HL-60 (cell line): ENCODE measurements at regions not wholly inside any gene's neighbourhood (a gene's known extent, or its start where the extent isn't known, plus 50 kb on each side); places are given as distances from the start of the nearest gene placed in this dataset.

Experiments used
- DNase-seq, 2 experiments: peaks; one replicate each; pipeline ENCODE4 v3.0.0-alpha.2; 2010 to 2020; ENCODE audit warnings: low read depth in 1 of 2, low spot score in 1 of 2
- H3K27ac ChIP-seq: fragments of 250-450 bp; sonication (Bioruptor Pico); replicated peaks from 2 replicates; pipeline ENCODE4 v1.5.1; 2020; ENCODE audit warnings: mild to moderate bottlenecking, moderate library complexity
- H3K27me3 ChIP-seq: fragments of 250-450 bp; sonication (Bioruptor Pico); 2 replicates; pipeline ENCODE4 v1.5.1; 2021; ENCODE audit warnings: mild to moderate bottlenecking, moderate library complexity; ENCODE audit not compliant: insufficient read depth, poor library complexity, severe bottlenecking
- H3K4me3 ChIP-seq: replicated peaks from 2 replicates; pipeline ENCODE4 v1.5.1; 2011; ENCODE audit warnings: mild to moderate bottlenecking, control low read depth, low read length; ENCODE audit not compliant: insufficient read depth
- GABPA ChIP-seq: IDR thresholded peaks from 2 replicates; pipeline ENCODE4 v1.6.1; 2012; ENCODE audit warnings: low read depth
- POLR2AphosphoS5 ChIP-seq: IDR thresholded peaks from 2 replicates; pipeline ENCODE4 v1.6.1; 2012; ENCODE audit warnings: low read depth
- REST ChIP-seq: IDR thresholded peaks from 2 replicates; pipeline ENCODE4 v1.6.1; 2012; ENCODE audit warnings: low read depth; ENCODE audit not compliant: insufficient replicate concordance
- SPI1 ChIP-seq: IDR thresholded peaks from 2 replicates; pipeline ENCODE4 v1.6.1; 2012; ENCODE audit warnings: low read depth, mild to moderate bottlenecking, borderline replicate concordance
- TF ChIP-seq, protein P1 (sequence below): IDR thresholded peaks from one replicate; pipeline ENCODE4 v1.5.1; 2011; ENCODE audit warnings: low read length, control low read depth, inconsistent platforms; ENCODE audit not compliant: insufficient read depth

DNA sequence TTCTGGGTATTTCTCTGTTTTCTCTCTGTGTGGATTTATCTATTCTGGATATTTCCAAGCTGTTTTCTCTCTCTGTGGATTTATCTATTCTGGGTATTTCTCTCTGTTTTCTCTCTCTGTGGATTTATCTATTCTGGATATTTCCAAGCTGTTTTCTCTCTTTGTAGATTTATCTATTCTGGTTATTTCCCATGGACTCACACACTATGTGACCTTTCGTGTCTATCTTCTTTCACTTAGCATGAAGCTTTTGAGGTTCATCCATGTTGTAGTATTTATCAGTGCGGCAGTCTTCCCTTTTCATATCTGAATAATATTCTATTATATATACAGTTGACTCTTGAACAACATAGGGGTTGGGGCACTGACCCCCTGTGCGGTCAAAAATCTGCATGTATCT lies 435.0 kb upstream of the CNTNAP2 start:
- no peak for DNase-seq
- Histone ChIP-seq H3K27me3 (no peaks in the 10 kb centered on the region), H3K27ac (no peak overlapping the region), H3K4me3 (no peak overlapping the region)
- TF ChIP-seq, protein P1, sequence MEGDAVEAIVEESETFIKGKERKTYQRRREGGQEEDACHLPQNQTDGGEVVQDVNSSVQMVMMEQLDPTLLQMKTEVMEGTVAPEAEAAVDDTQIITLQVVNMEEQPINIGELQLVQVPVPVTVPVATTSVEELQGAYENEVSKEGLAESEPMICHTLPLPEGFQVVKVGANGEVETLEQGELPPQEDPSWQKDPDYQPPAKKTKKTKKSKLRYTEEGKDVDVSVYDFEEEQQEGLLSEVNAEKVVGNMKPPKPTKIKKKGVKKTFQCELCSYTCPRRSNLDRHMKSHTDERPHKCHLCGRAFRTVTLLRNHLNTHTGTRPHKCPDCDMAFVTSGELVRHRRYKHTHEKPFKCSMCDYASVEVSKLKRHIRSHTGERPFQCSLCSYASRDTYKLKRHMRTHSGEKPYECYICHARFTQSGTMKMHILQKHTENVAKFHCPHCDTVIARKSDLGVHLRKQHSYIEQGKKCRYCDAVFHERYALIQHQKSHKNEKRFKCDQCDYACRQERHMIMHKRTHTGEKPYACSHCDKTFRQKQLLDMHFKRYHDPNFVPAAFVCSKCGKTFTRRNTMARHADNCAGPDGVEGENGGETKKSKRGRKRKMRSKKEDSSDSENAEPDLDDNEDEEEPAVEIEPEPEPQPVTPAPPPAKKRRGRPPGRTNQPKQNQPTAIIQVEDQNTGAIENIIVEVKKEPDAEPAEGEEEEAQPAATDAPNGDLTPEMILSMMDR: no peak
- no peak for TF ChIP-seq REST
- TF ChIP-seq SPI1: no peak
- TF ChIP-seq GABPA: no peak
- TF ChIP-seq POLR2AphosphoS5: no peak

DNA sequence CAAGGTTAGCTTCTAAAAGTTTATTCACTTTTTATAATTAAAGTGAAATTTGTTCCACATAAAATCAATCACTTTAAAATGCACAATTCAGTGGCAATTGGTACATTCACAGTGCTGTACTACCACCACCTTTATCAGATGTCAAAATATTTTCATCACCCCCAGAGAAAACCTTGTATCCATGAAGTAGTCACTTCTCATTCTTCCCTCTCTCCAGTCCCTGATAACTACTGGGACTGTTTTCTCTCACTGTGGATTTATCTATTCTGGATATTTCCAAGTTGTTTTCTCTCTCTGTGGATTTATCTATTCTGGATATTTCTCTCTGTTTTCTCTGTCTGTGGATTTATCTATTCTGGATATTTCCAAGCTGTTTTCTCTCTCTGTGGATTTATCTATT lies 435.4 kb upstream of the CNTNAP2 start:
- Histone ChIP-seq H3K4me3 (no peak overlapping the region), H3K27ac (no peak overlapping the region), H3K27me3 (no peaks in the 10 kb centered on the region)
- no peak for DNase-seq
- TF ChIP-seq, protein P1: no peak
- TF ChIP-seq GABPA (no peak), REST (no peak), POLR2AphosphoS5 (no peak), SPI1 (no peak)

DNA sequence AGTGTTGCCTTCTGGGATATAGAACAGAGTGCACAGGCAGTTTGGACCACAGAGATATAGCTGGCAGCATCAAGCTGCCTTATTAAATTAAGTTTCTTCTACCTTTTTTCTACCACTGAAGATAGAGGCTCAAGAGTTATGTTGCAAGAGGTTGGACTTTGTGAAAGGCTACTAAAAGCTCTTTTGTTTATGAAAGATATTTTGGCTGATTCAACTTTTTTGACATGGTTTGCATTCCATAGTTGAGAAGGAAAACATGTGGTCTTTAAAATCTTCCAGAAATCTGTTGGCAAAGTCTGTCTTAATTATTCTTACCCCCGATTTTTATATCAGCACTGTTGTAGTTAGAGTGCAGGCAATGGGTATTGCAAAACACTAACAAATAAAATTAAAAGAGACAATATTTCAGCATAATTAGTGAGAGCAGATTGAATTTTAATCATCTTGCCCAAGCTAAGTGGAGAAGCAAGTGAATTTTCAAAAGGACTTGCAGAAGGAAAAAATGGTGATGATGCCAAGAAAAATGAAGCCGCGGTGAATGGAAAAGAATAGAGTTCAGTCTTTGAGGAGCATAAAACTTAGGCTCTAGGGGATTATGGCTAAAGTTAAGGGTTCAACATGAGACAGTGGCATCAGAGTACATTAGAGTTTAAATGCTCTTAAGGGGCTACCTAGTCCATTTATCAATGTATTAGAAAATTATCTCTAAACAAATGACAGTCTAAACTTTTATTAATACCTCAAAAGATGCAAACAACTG lies 450.9 kb upstream of the CNTNAP2 start:
- TF ChIP-seq SPI1: no peak
- TF ChIP-seq, protein P1: no peak
- TF ChIP-seq POLR2AphosphoS5: no peak
- TF ChIP-seq REST: no peak
- TF ChIP-seq GABPA: no peak
- Histone ChIP-seq H3K4me3 (no peak overlapping the region), H3K27me3 (no peaks in the 10 kb centered on the region), H3K27ac (no peak overlapping the region)
- DNase-seq: no peak
